ENCODE measurements at regions not wholly inside any gene's neighbourhood (a gene's known extent, or its start where the extent isn't known, plus 50 kb on each side); places are given as distances from the start of the nearest gene placed in this dataset.
A peak's percentile ranks its signal among the peaks of the same experiment; 100 is the strongest.

GRCh38 chr3:186414735-186415419 is 52.8 kb upstream of the DGKG start:
- TF ChIP-seq, protein P1, sequence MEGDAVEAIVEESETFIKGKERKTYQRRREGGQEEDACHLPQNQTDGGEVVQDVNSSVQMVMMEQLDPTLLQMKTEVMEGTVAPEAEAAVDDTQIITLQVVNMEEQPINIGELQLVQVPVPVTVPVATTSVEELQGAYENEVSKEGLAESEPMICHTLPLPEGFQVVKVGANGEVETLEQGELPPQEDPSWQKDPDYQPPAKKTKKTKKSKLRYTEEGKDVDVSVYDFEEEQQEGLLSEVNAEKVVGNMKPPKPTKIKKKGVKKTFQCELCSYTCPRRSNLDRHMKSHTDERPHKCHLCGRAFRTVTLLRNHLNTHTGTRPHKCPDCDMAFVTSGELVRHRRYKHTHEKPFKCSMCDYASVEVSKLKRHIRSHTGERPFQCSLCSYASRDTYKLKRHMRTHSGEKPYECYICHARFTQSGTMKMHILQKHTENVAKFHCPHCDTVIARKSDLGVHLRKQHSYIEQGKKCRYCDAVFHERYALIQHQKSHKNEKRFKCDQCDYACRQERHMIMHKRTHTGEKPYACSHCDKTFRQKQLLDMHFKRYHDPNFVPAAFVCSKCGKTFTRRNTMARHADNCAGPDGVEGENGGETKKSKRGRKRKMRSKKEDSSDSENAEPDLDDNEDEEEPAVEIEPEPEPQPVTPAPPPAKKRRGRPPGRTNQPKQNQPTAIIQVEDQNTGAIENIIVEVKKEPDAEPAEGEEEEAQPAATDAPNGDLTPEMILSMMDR (IDR thresholded peaks at IDR 0.05), result no peak
- H3K36me3 ChIP-seq, result no peaks in the 10 kb centered on the region
- WGBS, 2 donors, result 42 to 43% methylated on average over 4 of the region's 4 CpGs
- FAIRE-seq (peak; percentile 13), DNase-seq (peak in 3 of 6 donors; percentile 14 to 37 (median 22)), ATAC-seq (peak in 3 of 4 donors; percentile 3 to 25 (median 24))
- intact Hi-C loops (cut with DNase I), result no loop called here
- H3K4me1 ChIP-seq, result peaks cover 8 to 31% (median 25%) of the 10 kb centered on the region in 3 donors
- peak overlapping the region; percentile 23 to 80 (median 67) for H3K27ac ChIP-seq
- H3K9me3 ChIP-seq, result no peaks in the 10 kb centered on the region
- H3K4me3 ChIP-seq, result no peak overlapping the region
- no peaks in the 10 kb centered on the region for H3K27me3 ChIP-seq

- Histone ChIP-seq H3K9me3 (no peaks in the 10 kb centered on the region), H3K4me3 (peak overlapping the region in 2 of 4 donors; percentile 20 to 44), H3K36me3 (no peaks in the 10 kb centered on the region), H3K27ac (peak overlapping the region; percentile 56 to 80 (median 67)), H3K27me3 (no peaks in the 10 kb centered on the region), H3K4me1 (peaks cover 8 to 25% (median 19%) of the 10 kb centered on the region in 3 donors)
- DNase-seq, result peak; percentile 63 to 83 (median 71)
- FAIRE-seq, result no peak
- TF ChIP-seq, protein P1 (IDR thresholded peaks at IDR 0.05), result no peak
- intact Hi-C loops (cut with DNase I), result no loop called here
- WGBS, 2 donors, result 2% methylated on average over 22 of the region's 22 CpGs
- peak; percentile 80 to 89 (median 86) for ATAC-seq
Measured at GRCh38 chr3:186413615-186414415, 51.8 kb upstream of the DGKG start.

GRCh38 chr3:186411994-186412393 is 50.0 kb upstream of the DGKG start:
- 92 to 95% methylated on average over 3 of the region's 3 CpGs for WGBS, 2 donors
- H3K4me3 ChIP-seq, result no peak overlapping the region
- no peak for ATAC-seq
- no peak overlapping the region for H3K27ac ChIP-seq
- no peak for FAIRE-seq
- intact Hi-C loops (cut with DNase I), result no loop called here
- DNase-seq, result no peak
- H3K9me3 ChIP-seq, result no peaks in the 10 kb centered on the region
- peaks cover 8 to 20% (median 13%) of the 10 kb centered on the region in 3 donors for H3K4me1 ChIP-seq
- H3K36me3 ChIP-seq, result no peaks in the 10 kb centered on the region
- TF ChIP-seq, protein P1 (IDR thresholded peaks at IDR 0.05), result no peak
- H3K27me3 ChIP-seq, result no peaks in the 10 kb centered on the region
